PC-9 (cell line): ENCODE measurements at regions not wholly inside any gene's neighbourhood (a gene's known extent, or its start where the extent isn't known, plus 50 kb on each side); places are given as distances from the start of the nearest gene placed in this dataset.
"Not testable (repeated sequence)": the region's sequence is repeated elsewhere in the genome, so short reads cannot be mapped to it uniquely, and the experiment has no call there.

Experiments used
- BruUV-seq: library from RNA; stranded (reverse); fragments of 400-500 nt; replicated peaks from 2 replicates; lab custom pipeline; 2021; lab: Mats Ljungman, UMichigan
- CTCF ChIA-PET: fragments of 300-600 bp; sonication (Branson Sonifier 250); formaldehyde crosslinking; loops from one replicate; lab custom pipeline; 2022; ENCODE audit warnings: antibody characterized with exemption; lab: Charles Lee
- POLR2A ChIA-PET: fragments of 300-600 bp; sonication (Branson Sonifier 250); formaldehyde crosslinking; loops from one replicate; lab custom pipeline; 2022; ENCODE audit warnings: antibody characterized with exemption; ENCODE audit not compliant: unreplicated experiment; lab: Charles Lee
- DNase-seq, 2 experiments: peaks; one replicate each; pipeline versions ENCODE4 v3.0.0 to v3.0.0-alpha.2; 2015 to 2022; ENCODE audit warnings: mixed read lengths in 1 of 2
- H2AFZ ChIP-seq: fragments of 200-600 bp; sonication (generic); 2 replicates; pipeline ENCODE4 v1.8.1; 2017; ENCODE audit warnings: antibody characterized with exemption
- H3F3A ChIP-seq: fragments of 200-600 bp; sonication (generic); 2 replicates; pipeline ENCODE4 v1.8.1; 2017; ENCODE audit warnings: antibody characterized with exemption, mild to moderate bottlenecking, low read depth; ENCODE audit not compliant: insufficient read depth
- H3K27ac ChIP-seq: fragments of 200-600 bp; sonication (generic); 2 replicates; pipeline ENCODE4 v1.6.1; 2016; ENCODE audit warnings: mixed run types
- H3K27me3 ChIP-seq: fragments of 200-600 bp; sonication (generic); 2 replicates; pipeline ENCODE4 v1.6.1; 2016; ENCODE audit warnings: low read depth, mixed run types; ENCODE audit not compliant: insufficient read depth
- H3K36me3 ChIP-seq: fragments of 200-600 bp; sonication (generic); 2 replicates; pipeline ENCODE4 v1.6.1; 2016; ENCODE audit warnings: low read depth, mixed run types
- H3K4me1 ChIP-seq: fragments of 200-600 bp; sonication (generic); replicated peaks from 2 replicates; pipeline ENCODE4 v1.6.1; 2016; ENCODE audit warnings: mixed run types; ENCODE audit not compliant: insufficient read depth
- H3K4me2 ChIP-seq: fragments of 200-600 bp; sonication (generic); 2 replicates; pipeline ENCODE4 v1.6.1; 2017; ENCODE audit warnings: mixed run types
- H3K4me3 ChIP-seq: fragments of 200-600 bp; sonication (generic); 2 replicates; pipeline ENCODE4 v1.6.1; 2016; ENCODE audit warnings: mixed run types
- H3K79me2 ChIP-seq: fragments of 200-600 bp; sonication (generic); 2 replicates; pipeline ENCODE4 v1.6.1; 2017; ENCODE audit warnings: low read depth, mixed run types
- H3K9me2 ChIP-seq: fragments of 200-600 bp; sonication (generic); 2 replicates; pipeline ENCODE4 v1.8.1; 2017; ENCODE audit warnings: mild to moderate bottlenecking; ENCODE audit not compliant: insufficient read depth
- H3K9me3 ChIP-seq: fragments of 200-600 bp; sonication (generic); 2 replicates; pipeline ENCODE4 v1.8.1; 2016; ENCODE audit warnings: low read depth; ENCODE audit not compliant: insufficient read depth
- H4K20me1 ChIP-seq: fragments of 200-600 bp; sonication (generic); 2 replicates; pipeline ENCODE4 v1.8.1; 2017; ENCODE audit not compliant: insufficient read depth
- EZH2 ChIP-seq: fragments of 200-600 bp; sonication (generic); IDR thresholded peaks from 2 replicates; pipeline ENCODE4 v1.8.0; 2017; ENCODE audit warnings: antibody characterized with exemption, low read depth
- intact Hi-C: fragments of 100-400 bp; cut with micrococcal nuclease; formaldehyde crosslinking; loops from one replicate; pipeline ENCODE4 v1.10.0; 2022; ENCODE audit not compliant: unreplicated experiment
- TF ChIP-seq, protein P1 (sequence below): fragments of 200-600 bp; sonication (generic); conservative IDR thresholded peaks from 2 replicates; pipeline ENCODE4 v1.6.1; 2017; ENCODE audit warnings: mixed run types, antibody characterized with exemption, mild to moderate bottlenecking, moderate library complexity

DNA sequence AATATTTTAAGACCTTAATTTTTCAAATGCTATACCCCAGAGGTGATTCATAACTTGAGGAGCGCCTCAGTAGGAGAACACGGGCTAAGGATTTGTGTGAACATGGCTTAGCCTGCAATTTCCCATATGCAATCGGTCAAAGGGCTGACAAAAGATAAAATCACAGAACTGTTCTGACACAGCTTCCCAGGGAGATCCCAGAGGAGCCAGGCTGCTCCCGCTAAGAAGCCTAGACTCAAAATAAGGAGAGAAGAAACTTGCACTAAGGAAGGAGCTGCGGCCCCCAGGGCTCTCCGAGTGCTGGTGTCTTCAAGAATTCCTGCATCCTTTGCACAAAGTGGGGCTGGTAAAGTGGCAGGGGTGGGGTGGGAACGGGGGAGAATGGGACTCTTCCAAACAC is 106.3 kb upstream of the DLG1 start:
- CTCF ChIA-PET: no interaction called here
- Histone ChIP-seq H3K27ac (no peak overlapping the region), H4K20me1 (no peaks in the 10 kb centered on the region), H3K4me1 (peaks cover 9% of the 10 kb centered on the region; the same call in 1 of the 2 replicates), H3K9me2 (no peaks in the 10 kb centered on the region), H3K4me3 (no peak overlapping the region), H3K79me2 (no peaks in the 10 kb centered on the region), H3K4me2 (no peak overlapping the region), H3K27me3 (no peaks in the 10 kb centered on the region), H2AFZ (no peak overlapping the region), H3K9me3 (no peaks in the 10 kb centered on the region), H3K36me3 (no peaks in the 10 kb centered on the region), H3F3A (no peaks in the 10 kb centered on the region)
- DNase-seq: no peak
- BruUV-seq: no TSS peak
- TF ChIP-seq, protein P1, sequence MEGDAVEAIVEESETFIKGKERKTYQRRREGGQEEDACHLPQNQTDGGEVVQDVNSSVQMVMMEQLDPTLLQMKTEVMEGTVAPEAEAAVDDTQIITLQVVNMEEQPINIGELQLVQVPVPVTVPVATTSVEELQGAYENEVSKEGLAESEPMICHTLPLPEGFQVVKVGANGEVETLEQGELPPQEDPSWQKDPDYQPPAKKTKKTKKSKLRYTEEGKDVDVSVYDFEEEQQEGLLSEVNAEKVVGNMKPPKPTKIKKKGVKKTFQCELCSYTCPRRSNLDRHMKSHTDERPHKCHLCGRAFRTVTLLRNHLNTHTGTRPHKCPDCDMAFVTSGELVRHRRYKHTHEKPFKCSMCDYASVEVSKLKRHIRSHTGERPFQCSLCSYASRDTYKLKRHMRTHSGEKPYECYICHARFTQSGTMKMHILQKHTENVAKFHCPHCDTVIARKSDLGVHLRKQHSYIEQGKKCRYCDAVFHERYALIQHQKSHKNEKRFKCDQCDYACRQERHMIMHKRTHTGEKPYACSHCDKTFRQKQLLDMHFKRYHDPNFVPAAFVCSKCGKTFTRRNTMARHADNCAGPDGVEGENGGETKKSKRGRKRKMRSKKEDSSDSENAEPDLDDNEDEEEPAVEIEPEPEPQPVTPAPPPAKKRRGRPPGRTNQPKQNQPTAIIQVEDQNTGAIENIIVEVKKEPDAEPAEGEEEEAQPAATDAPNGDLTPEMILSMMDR: no peak
- no peak for TF ChIP-seq EZH2
- POLR2A ChIA-PET: no interaction called here
- intact Hi-C loops: no loop called here

DNA sequence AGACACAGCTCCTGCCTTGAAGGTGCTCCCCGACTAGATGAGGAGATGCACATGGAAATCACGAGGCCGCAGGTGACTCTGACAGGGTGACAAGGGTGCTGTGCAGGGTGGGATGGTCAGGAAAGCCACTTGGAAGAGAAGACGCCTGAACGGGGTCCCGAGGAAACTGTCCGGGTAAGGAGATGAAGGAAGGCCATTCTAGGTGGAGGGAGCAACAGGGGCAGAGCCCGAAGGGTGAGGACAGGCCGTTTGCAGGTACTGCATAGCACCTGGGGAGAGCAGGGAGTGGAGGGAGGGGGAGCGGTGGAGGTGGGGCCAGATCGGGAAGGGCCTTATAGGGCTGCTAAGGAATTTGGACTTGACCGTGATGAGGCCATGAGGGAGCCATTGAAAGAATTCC is 105.6 kb upstream of the DLG1 start:
- Histone ChIP-seq H3K27ac (no peak overlapping the region), H3K36me3 (no peaks in the 10 kb centered on the region), H3K9me2 (no peaks in the 10 kb centered on the region), H2AFZ (no peak overlapping the region), H3K27me3 (no peaks in the 10 kb centered on the region), H3K4me3 (no peak overlapping the region), H3K4me1 (peaks cover 9% of the 10 kb centered on the region; the same call in 1 of the 2 replicates), H4K20me1 (no peaks in the 10 kb centered on the region), H3K9me3 (no peaks in the 10 kb centered on the region), H3K4me2 (no peak overlapping the region), H3K79me2 (no peaks in the 10 kb centered on the region), H3F3A (no peaks in the 10 kb centered on the region)
- ChIA-PET CTCF (no interaction called here), POLR2A (no interaction called here)
- DNase-seq: no peak
- no peak for TF ChIP-seq EZH2
- TF ChIP-seq, protein P1: no peak
- no TSS peak for BruUV-seq
- intact Hi-C loops: no loop called here

DNA sequence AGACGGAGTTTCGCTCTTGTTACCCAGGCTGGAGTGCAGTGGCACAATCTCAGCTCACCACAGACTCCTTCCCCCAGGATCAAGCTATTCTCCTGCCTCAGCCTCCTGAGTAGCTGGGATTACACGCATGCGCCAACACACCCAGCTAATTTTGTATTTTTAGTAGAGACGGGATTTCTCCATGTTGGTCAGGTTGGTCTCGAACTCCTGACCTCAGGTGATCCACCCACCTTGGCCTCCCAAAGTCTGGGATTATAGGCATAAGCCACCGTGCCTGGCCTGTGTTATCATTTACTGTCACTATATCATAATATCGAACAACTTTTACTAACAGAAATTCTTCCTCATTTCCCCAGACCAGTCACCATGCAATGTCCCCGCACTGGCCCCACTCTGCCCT is 104.0 kb upstream of the DLG1 start:
- POLR2A ChIA-PET, H3K27me3 ChIP-seq, H3K9me3 ChIP-seq, H3K4me2 ChIP-seq, DNase-seq, H3F3A ChIP-seq, intact Hi-C loops, H3K36me3 ChIP-seq, H4K20me1 ChIP-seq, CTCF ChIA-PET, H3K27ac ChIP-seq, H2AFZ ChIP-seq, H3K4me1 ChIP-seq, H3K4me3 ChIP-seq, H3K79me2 ChIP-seq, H3K9me2 ChIP-seq, BruUV-seq: not testable (repeated sequence)

- H3K9me3 ChIP-seq: no peaks in the 10 kb centered on the region
- no peak for DNase-seq
- TF ChIP-seq, protein P1: no peak
- TF ChIP-seq EZH2: no peak
- no peaks in the 10 kb centered on the region for H3K36me3 ChIP-seq
- no TSS peak for BruUV-seq
- POLR2A ChIA-PET: interaction anchor here (0.6 to 0.7 kb wide), 2 partner anchors 33 to 79 kb away, joined by 3 to 4 read pairs; no protein-coding TSS in a partner anchor
- H4K20me1 ChIP-seq: no peaks in the 10 kb centered on the region
- no peaks in the 10 kb centered on the region for H3K79me2 ChIP-seq
- intact Hi-C loops: no loop called here
- H3F3A ChIP-seq: peaks cover 16% of the 10 kb centered on the region
- CTCF ChIA-PET: interaction anchor here (1.0 kb wide), 1 partner anchor 9 kb away, joined by 3 read pairs; no protein-coding TSS in a partner anchor
- no peak overlapping the region for H3K4me2 ChIP-seq
- H2AFZ ChIP-seq: no peak overlapping the region
- H3K9me2 ChIP-seq: no peaks in the 10 kb centered on the region
- H3K4me3 ChIP-seq: no peak overlapping the region
- no peak overlapping the region for H3K27ac ChIP-seq
- peaks cover 10% of the 10 kb centered on the region for H3K4me1 ChIP-seq
- H3K27me3 ChIP-seq: no peaks in the 10 kb centered on the region
These were observed 101.1 kb upstream of the DLG1 start for GRCh38 chr3:197399486-197399885.
